GM18873 (cell line): ENCODE measurements at regions not wholly inside any gene's neighbourhood (a gene's known extent, or its start where the extent isn't known, plus 50 kb on each side); places are given as distances from the start of the nearest gene placed in this dataset.

Experiments
- ATAC-seq: cut with Tn5 transposase; IDR thresholded peaks from one replicate; pipeline ENCODE4 v1.9.1; 2021; ENCODE audit warnings: mild to moderate bottlenecking, moderate library complexity, moderate number of reproducible peaks; ENCODE audit not compliant: unreplicated experiment, low FRiP score

- ATAC-seq: no peak
These were observed 274.7 kb downstream of the RPLP1 start for GRCh38 chr15:69727121-69727924.

- ATAC-seq: no peak
These were observed 276.6 kb downstream of the RPLP1 start for GRCh38 chr15:69729167-69729748.

GRCh38 chr15:69730281-69731080 lies 277.9 kb downstream of the RPLP1 start:
- no peak for ATAC-seq

- ATAC-seq: no peak
These were observed 278.4 kb downstream of the RPLP1 start for GRCh38 chr15:69731081-69731330.

GRCh38 chr15:69731581-69731980 lies 279.0 kb downstream of the RPLP1 start:
- ATAC-seq: no peak

- no peak for ATAC-seq
These were observed 279.5 kb downstream of the RPLP1 start for GRCh38 chr15:69732133-69732532.

GRCh38 chr15:69734699-69735098 lies 282.1 kb downstream of the RPLP1 start:
- no peak for ATAC-seq

GRCh38 chr15:69735121-69735520 lies 282.5 kb downstream of the RPLP1 start:
- ATAC-seq: no peak

GRCh38 chr15:69736161-69736560 lies 283.5 kb downstream of the RPLP1 start:
- no peak for ATAC-seq

GRCh38 chr15:69737916-69738315 lies 285.3 kb downstream of the RPLP1 start:
- ATAC-seq: no peak

GRCh38 chr15:69740684-69741083 lies 288.1 kb downstream of the RPLP1 start:
- no peak for ATAC-seq

GRCh38 chr15:69742361-69742760 lies 289.7 kb downstream of the RPLP1 start:
- no peak for ATAC-seq

GRCh38 chr15:69743091-69743490 lies 290.5 kb downstream of the RPLP1 start:
- ATAC-seq: no peak

GRCh38 chr15:69744391-69745162 lies 292.0 kb downstream of the RPLP1 start:
- no peak for ATAC-seq

- no peak for ATAC-seq
These were observed 294.6 kb downstream of the RPLP1 start for GRCh38 chr15:69747193-69747592.

- no peak for ATAC-seq
These were observed 295.5 kb downstream of the RPLP1 start for GRCh38 chr15:69748131-69748530.

- no peak for ATAC-seq
These were observed 296.1 kb downstream of the RPLP1 start for GRCh38 chr15:69748576-69749185.

- no peak for ATAC-seq
These were observed 296.7 kb downstream of the RPLP1 start for GRCh38 chr15:69749274-69749673.

GRCh38 chr15:69749797-69750196 lies 297.2 kb downstream of the RPLP1 start:
- no peak for ATAC-seq

GRCh38 chr15:69750253-69750652 lies 297.6 kb downstream of the RPLP1 start:
- ATAC-seq: no peak
